ENCODE measurements at regions not wholly inside any gene's neighbourhood (a gene's known extent, or its start where the extent isn't known, plus 50 kb on each side); places are given as distances from the start of the nearest gene placed in this dataset.

DNA sequence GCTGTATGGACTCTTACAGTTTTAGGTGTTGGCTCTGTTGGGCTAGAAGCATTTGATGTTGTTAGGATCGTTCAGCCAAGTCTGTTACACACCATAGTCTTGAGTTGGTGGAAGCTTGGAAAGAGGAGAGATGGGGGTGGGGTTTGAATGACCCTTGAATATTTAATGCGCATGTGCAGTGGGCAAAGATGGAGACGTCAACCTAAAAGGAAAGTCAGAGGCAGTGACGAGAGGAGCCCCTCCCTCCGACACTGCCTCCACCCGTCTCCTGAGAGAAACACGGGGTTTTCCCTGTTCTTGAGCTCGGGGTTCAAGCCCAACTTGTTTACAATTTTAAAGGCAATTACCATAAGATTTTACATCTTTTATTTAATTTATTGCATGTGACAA, 311.4 kb downstream of the SHQ1 start:
- no peak for TF ChIP-seq CTCF (IDR thresholded peaks at IDR 0.05)
- TF ChIP-seq POLR2A (IDR thresholded peaks at IDR 0.05) = no peak
